HL-60 (cell line): ENCODE measurements at regions not wholly inside any gene's neighbourhood (a gene's known extent, or its start where the extent isn't known, plus 50 kb on each side); places are given as distances from the start of the nearest gene placed in this dataset.

Experiments used
- DNase-seq, 2 experiments: peaks; one replicate each; pipeline ENCODE4 v3.0.0-alpha.2; 2010 to 2020; ENCODE audit warnings: low read depth in 1 of 2, low spot score in 1 of 2
- H3K27ac ChIP-seq: fragments of 250-450 bp; sonication (Bioruptor Pico); replicated peaks from 2 replicates; pipeline ENCODE4 v1.5.1; 2020; ENCODE audit warnings: mild to moderate bottlenecking, moderate library complexity
- H3K27me3 ChIP-seq: fragments of 250-450 bp; sonication (Bioruptor Pico); 2 replicates; pipeline ENCODE4 v1.5.1; 2021; ENCODE audit warnings: mild to moderate bottlenecking, moderate library complexity; ENCODE audit not compliant: insufficient read depth, poor library complexity, severe bottlenecking
- H3K4me3 ChIP-seq: replicated peaks from 2 replicates; pipeline ENCODE4 v1.5.1; 2011; ENCODE audit warnings: mild to moderate bottlenecking, control low read depth, low read length; ENCODE audit not compliant: insufficient read depth
- CTCF ChIP-seq: IDR thresholded peaks from one replicate; pipeline ENCODE4 v1.5.1; 2011; ENCODE audit warnings: low read length, control low read depth, inconsistent platforms; ENCODE audit not compliant: insufficient read depth
- GABPA ChIP-seq: IDR thresholded peaks from 2 replicates; pipeline ENCODE4 v1.6.1; 2012; ENCODE audit warnings: low read depth
- POLR2AphosphoS5 ChIP-seq: IDR thresholded peaks from 2 replicates; pipeline ENCODE4 v1.6.1; 2012; ENCODE audit warnings: low read depth
- REST ChIP-seq: IDR thresholded peaks from 2 replicates; pipeline ENCODE4 v1.6.1; 2012; ENCODE audit warnings: low read depth; ENCODE audit not compliant: insufficient replicate concordance
- SPI1 ChIP-seq: IDR thresholded peaks from 2 replicates; pipeline ENCODE4 v1.6.1; 2012; ENCODE audit warnings: low read depth, mild to moderate bottlenecking, borderline replicate concordance

- TF ChIP-seq CTCF (no peak), GABPA (no peak), REST (no peak), SPI1 (no peak), POLR2AphosphoS5 (no peak)
- no peak overlapping the region for H3K27ac ChIP-seq
- H3K27me3 ChIP-seq = no peaks in the 10 kb centered on the region
- no peak for DNase-seq
- no peak overlapping the region for H3K4me3 ChIP-seq
Measured at GRCh38 chr11:92311616-92312449, 87.2 kb downstream of the FAT3 start.

GRCh38 chr11:92313784-92314183 lies 89.2 kb downstream of the FAT3 start:
- no peak for DNase-seq
- Histone ChIP-seq H3K27me3 (no peaks in the 10 kb centered on the region), H3K4me3 (no peak overlapping the region), H3K27ac (no peak overlapping the region)
- TF ChIP-seq CTCF (no peak), SPI1 (no peak), POLR2AphosphoS5 (no peak), REST (no peak), GABPA (no peak)

DNA sequence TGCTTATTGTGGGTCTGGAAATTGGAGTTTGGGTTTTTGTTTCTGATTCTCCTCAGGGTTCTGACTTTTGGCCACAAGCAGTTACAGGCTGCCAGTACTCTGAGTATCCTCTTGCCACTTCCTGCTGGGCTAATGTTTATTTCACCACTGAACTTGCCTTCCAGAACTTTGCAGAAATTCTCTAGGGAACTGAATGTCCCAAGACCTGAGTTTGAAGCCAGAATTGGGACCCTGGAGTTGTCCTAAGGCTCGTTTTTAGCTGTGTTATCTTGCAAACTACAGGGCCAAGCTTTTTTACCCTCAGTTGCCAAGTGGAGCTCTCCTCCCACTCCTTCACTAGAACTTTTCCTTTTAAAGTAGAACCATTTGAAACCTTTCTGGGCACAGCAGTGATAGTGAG lies 89.9 kb downstream of the FAT3 start:
- Histone ChIP-seq H3K4me3 (no peak overlapping the region), H3K27ac (no peak overlapping the region), H3K27me3 (no peaks in the 10 kb centered on the region)
- no peak for DNase-seq
- no peak for TF ChIP-seq POLR2AphosphoS5
- TF ChIP-seq CTCF = no peak
- TF ChIP-seq SPI1 = no peak
- TF ChIP-seq GABPA = no peak
- no peak for TF ChIP-seq REST
